H9 (cell line): ENCODE measurements at regions not wholly inside any gene's neighbourhood (a gene's known extent, or its start where the extent isn't known, plus 50 kb on each side); places are given as distances from the start of the nearest gene placed in this dataset.

Source experiments
- DNase-seq: peaks from one replicate; pipeline ENCODE4 v3.0.0-alpha.2; 2017
- H2AFZ ChIP-seq: one replicate; pipeline ENCODE4 v1.6.1; 2013; ENCODE audit warnings: mild to moderate bottlenecking, low read length, control low read depth, moderate library complexity
- H2AK5ac ChIP-seq: 2 replicates; pipeline ENCODE4 v1.6.1; 2013; ENCODE audit warnings: low read length, control low read depth, mixed read lengths; ENCODE audit not compliant: insufficient read length
- H2BK120ac ChIP-seq: one replicate; pipeline ENCODE4 v1.6.1; 2013; ENCODE audit warnings: low read depth, mild to moderate bottlenecking, low read length, control low read depth, inconsistent platforms; ENCODE audit not compliant: poor library complexity, severe bottlenecking
- H2BK12ac ChIP-seq: 2 replicates; pipeline ENCODE4 v1.6.1; 2013; ENCODE audit warnings: low read length, control low read depth, mixed read lengths, low read depth; ENCODE audit not compliant: insufficient read length
- H2BK15ac ChIP-seq: 2 replicates; pipeline ENCODE4 v1.6.1; 2013; ENCODE audit warnings: low read depth, low read length, control low read depth
- H2BK20ac ChIP-seq: one replicate; pipeline ENCODE4 v1.6.1; 2013; ENCODE audit warnings: low read depth, mild to moderate bottlenecking, low read length, control low read depth, inconsistent platforms; ENCODE audit not compliant: poor library complexity, severe bottlenecking
- H2BK5ac ChIP-seq: 2 replicates; pipeline ENCODE4 v1.6.1; 2013; ENCODE audit warnings: low read length, control low read depth, mixed read lengths; ENCODE audit not compliant: insufficient read length
- H3K14ac ChIP-seq: 2 replicates; pipeline ENCODE4 v1.6.1; 2013; ENCODE audit warnings: low read length, control low read depth; ENCODE audit not compliant: insufficient read depth
- H3K18ac ChIP-seq: 2 replicates; pipeline ENCODE4 v1.6.1; 2013; ENCODE audit warnings: low read depth, mild to moderate bottlenecking, mixed read lengths, low read length, control low read depth; ENCODE audit not compliant: insufficient read length
- H3K23ac ChIP-seq: 2 replicates; pipeline ENCODE4 v1.6.1; 2013; ENCODE audit warnings: low read length, control low read depth, mixed read lengths, low read depth; ENCODE audit not compliant: insufficient read length
- H3K23me2 ChIP-seq: 2 replicates; pipeline ENCODE4 v1.6.1; 2013; ENCODE audit warnings: low read depth, mild to moderate bottlenecking, mixed read lengths, low read length, control low read depth; ENCODE audit not compliant: insufficient read length, poor library complexity, severe bottlenecking
- H3K27ac ChIP-seq: 2 replicates; pipeline ENCODE4 v1.5.1; 2013; ENCODE audit warnings: low read length, control low read depth, mixed read lengths, low read depth; ENCODE audit not compliant: insufficient read length
- H3K27me3 ChIP-seq: 2 replicates; pipeline ENCODE4 v1.6.1; 2013; ENCODE audit warnings: low read length, control low read depth, inconsistent platforms; ENCODE audit not compliant: insufficient read depth
- H3K4ac ChIP-seq: 2 replicates; pipeline ENCODE4 v1.6.1; 2013; ENCODE audit warnings: low read depth, mild to moderate bottlenecking, control low read depth, inconsistent platforms, low read length, moderate library complexity
- H3K4me1 ChIP-seq: 2 replicates; pipeline ENCODE4 v1.6.1; 2013; ENCODE audit warnings: low read length, control low read depth, inconsistent platforms; ENCODE audit not compliant: insufficient read depth
- H3K4me2 ChIP-seq: 2 replicates; pipeline ENCODE4 v1.6.1; 2013; ENCODE audit warnings: low read length, control low read depth, mixed read lengths; ENCODE audit not compliant: insufficient read length, insufficient read depth
- H3K56ac ChIP-seq: 2 replicates; pipeline ENCODE4 v1.6.1; 2013; ENCODE audit warnings: low read depth, mild to moderate bottlenecking, mixed read lengths, low read length, control low read depth; ENCODE audit not compliant: insufficient read length
- H3K79me1 ChIP-seq: 2 replicates; pipeline ENCODE4 v1.6.1; 2013; ENCODE audit warnings: low read depth, mild to moderate bottlenecking, moderate library complexity, low read length, control low read depth, inconsistent platforms; ENCODE audit not compliant: insufficient read depth, poor library complexity, severe bottlenecking
- H3K79me2 ChIP-seq: 2 replicates; pipeline ENCODE4 v1.6.1; 2013; ENCODE audit warnings: low read length, control low read depth, inconsistent platforms; ENCODE audit not compliant: insufficient read depth
- H3K9ac ChIP-seq: 2 replicates; pipeline ENCODE4 v1.6.1; 2013; ENCODE audit warnings: low read length, control low read depth, mixed read lengths; ENCODE audit not compliant: insufficient read length; ENCODE audit errors: extremely low read depth
- H3K9me3 ChIP-seq: one replicate; pipeline ENCODE4 v1.6.1; 2013; ENCODE audit warnings: low read depth, low read length, inconsistent platforms; ENCODE audit not compliant: control insufficient read depth
- H3T11ph ChIP-seq: one replicate; pipeline ENCODE4 v1.6.1; 2013; ENCODE audit warnings: mild to moderate bottlenecking, low read length, control low read depth, inconsistent platforms
- H4K20me1 ChIP-seq: one replicate; pipeline ENCODE4 v1.6.1; 2013; ENCODE audit not compliant: control insufficient read depth, insufficient read length, insufficient read depth
- H4K5ac ChIP-seq: 2 replicates; pipeline ENCODE4 v1.6.1; 2013; ENCODE audit warnings: low read depth, mild to moderate bottlenecking, mixed read lengths, low read length, control low read depth; ENCODE audit not compliant: insufficient read length
- H4K8ac ChIP-seq: replicated peaks from 2 replicates; pipeline ENCODE4 v1.6.1; 2013; ENCODE audit warnings: low read length, control low read depth, mixed read lengths, low read depth; ENCODE audit not compliant: insufficient read length
- H4K91ac ChIP-seq: 2 replicates; pipeline ENCODE4 v1.6.1; 2013; ENCODE audit warnings: low read depth, mild to moderate bottlenecking, moderate library complexity, mixed read lengths, low read length, control low read depth; ENCODE audit not compliant: insufficient read length
- H3K27ac Mint-ChIP-seq, 3 experiments: 2 replicates in 2 of 3; 3 replicates in 1 of 3; pipeline ENCODE4 v1.8.0; 2020 to 2021; ENCODE audit warnings: mixed read lengths in 3 of 3, mild to moderate bottlenecking in 1 of 3, moderate library complexity in 1 of 3
- H3K27me3 Mint-ChIP-seq: 2 replicates; pipeline ENCODE4 v1.8.0; 2021; ENCODE audit warnings: low read depth, mild to moderate bottlenecking, moderate library complexity, mixed read lengths
- H3K36me3 Mint-ChIP-seq, 3 experiments: 2 replicates in 2 of 3; 3 replicates in 1 of 3; pipeline ENCODE4 v1.8.0; 2020 to 2021; ENCODE audit warnings: low read depth in 3 of 3, mixed read lengths in 3 of 3; ENCODE audit not compliant: insufficient read depth in 1 of 3
- H3K4me1 Mint-ChIP-seq, 2 experiments: 2 replicates each; pipeline ENCODE4 v1.8.0; 2020; ENCODE audit warnings: mixed read lengths in 2 of 2
- H3K4me3 Mint-ChIP-seq, 2 experiments: 2 replicates in 1 of 2; 3 replicates in 1 of 2; pipeline ENCODE4 v1.8.0; 2020 to 2021; ENCODE audit warnings: mild to moderate bottlenecking in 2 of 2, mixed read lengths in 2 of 2, moderate library complexity in 1 of 2
- H3K9me3 Mint-ChIP-seq, 2 experiments: 2 replicates in 1 of 2; 3 replicates in 1 of 2; pipeline ENCODE4 v1.8.0; 2020; ENCODE audit warnings: mild to moderate bottlenecking in 2 of 2, mixed read lengths in 2 of 2, moderate library complexity in 1 of 2
- WGBS: extraction: QIAGEN DNeasy Blood & Tissue Kit; methylation state at CpG from one replicate; pipeline ENCODE4 v1.1.7; 2013; ENCODE audit warnings: missing lambda C conversion rate, low lambda C conversion rate, mixed read lengths; ENCODE audit not compliant: insufficient read length; ENCODE audit errors: extremely low coverage; 5-methylcytosine and 5-hydroxymethylcytosine counted together
- TF ChIP-seq, protein P1 (sequence below): fragments of 200-600 bp; sonication (generic); conservative IDR thresholded peaks from 3 replicates; pipeline ENCODE4 v1.8.0; 2021; ENCODE audit warnings: antibody characterized with exemption, mild to moderate bottlenecking

DNA sequence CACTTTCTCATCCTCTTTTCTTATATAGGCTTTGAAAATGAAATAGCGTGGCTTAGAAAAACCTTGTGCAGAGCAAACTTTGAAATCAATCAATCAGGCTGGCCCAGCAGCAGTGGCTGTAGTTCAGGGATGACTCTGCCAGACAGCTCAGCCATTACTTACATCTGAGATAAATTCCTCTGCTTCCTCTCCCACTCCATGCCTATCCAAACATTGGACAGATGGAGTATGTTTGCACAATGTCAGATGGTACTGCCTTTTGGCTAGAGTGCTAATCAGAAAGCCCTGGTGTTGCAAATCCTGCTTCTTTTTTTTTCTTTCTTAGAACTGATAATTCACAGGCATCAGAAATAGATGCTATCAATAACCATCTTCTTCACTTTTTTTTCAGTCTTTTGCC, 1065.1 kb downstream of the AGBL1 start:
- H3K27me3 ChIP-seq = no peaks in the 10 kb centered on the region
- no peak overlapping the region for H4K5ac ChIP-seq
- TF ChIP-seq, protein P1, sequence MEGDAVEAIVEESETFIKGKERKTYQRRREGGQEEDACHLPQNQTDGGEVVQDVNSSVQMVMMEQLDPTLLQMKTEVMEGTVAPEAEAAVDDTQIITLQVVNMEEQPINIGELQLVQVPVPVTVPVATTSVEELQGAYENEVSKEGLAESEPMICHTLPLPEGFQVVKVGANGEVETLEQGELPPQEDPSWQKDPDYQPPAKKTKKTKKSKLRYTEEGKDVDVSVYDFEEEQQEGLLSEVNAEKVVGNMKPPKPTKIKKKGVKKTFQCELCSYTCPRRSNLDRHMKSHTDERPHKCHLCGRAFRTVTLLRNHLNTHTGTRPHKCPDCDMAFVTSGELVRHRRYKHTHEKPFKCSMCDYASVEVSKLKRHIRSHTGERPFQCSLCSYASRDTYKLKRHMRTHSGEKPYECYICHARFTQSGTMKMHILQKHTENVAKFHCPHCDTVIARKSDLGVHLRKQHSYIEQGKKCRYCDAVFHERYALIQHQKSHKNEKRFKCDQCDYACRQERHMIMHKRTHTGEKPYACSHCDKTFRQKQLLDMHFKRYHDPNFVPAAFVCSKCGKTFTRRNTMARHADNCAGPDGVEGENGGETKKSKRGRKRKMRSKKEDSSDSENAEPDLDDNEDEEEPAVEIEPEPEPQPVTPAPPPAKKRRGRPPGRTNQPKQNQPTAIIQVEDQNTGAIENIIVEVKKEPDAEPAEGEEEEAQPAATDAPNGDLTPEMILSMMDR = no peak
- no peak overlapping the region for H3K18ac ChIP-seq
- H2BK20ac ChIP-seq = no peak overlapping the region
- no peak overlapping the region for H3K27ac ChIP-seq
- Mint-ChIP-seq H3K36me3 (peaks cover 0 to 9% (median 5%) of the 10 kb centered on the region in 3 experiments; a peak in 5 of 7 replicates), H3K27ac (no peak overlapping the region), H3K9me3 (peaks cover 9 to 11% of the 10 kb centered on the region in 2 experiments; a peak in 3 of 5 replicates), H3K4me3 (no peak overlapping the region), H3K27me3 (no peaks in the 10 kb centered on the region), H3K4me1 (peaks cover 3 to 4% of the 10 kb centered on the region in 2 experiments)
- H3K14ac ChIP-seq = no peak overlapping the region
- H2AFZ ChIP-seq = no peak overlapping the region
- no peak overlapping the region for H4K91ac ChIP-seq
- no peaks in the 10 kb centered on the region for H3K4me1 ChIP-seq
- no peaks in the 10 kb centered on the region for H3K23me2 ChIP-seq
- H3T11ph ChIP-seq = no peak overlapping the region
- H2BK15ac ChIP-seq = no peak overlapping the region
- no peak overlapping the region for H3K9ac ChIP-seq
- H2BK5ac ChIP-seq = no peak overlapping the region
- H4K8ac ChIP-seq = no peak overlapping the region
- H4K20me1 ChIP-seq = no peaks in the 10 kb centered on the region
- no peak overlapping the region for H3K4me2 ChIP-seq
- no peak overlapping the region for H3K56ac ChIP-seq
- H2BK12ac ChIP-seq = no peak overlapping the region
- no peaks in the 10 kb centered on the region for H3K9me3 ChIP-seq
- DNase-seq = no peak
- H2AK5ac ChIP-seq = no peak overlapping the region
- H3K79me2 ChIP-seq = no peaks in the 10 kb centered on the region
- H3K79me1 ChIP-seq = no peaks in the 10 kb centered on the region
- no peak overlapping the region for H3K23ac ChIP-seq
- no peak overlapping the region for H2BK120ac ChIP-seq
- no CpG with 5 or more reads among the region's 1 CpG for WGBS
- H3K4ac ChIP-seq = no peak overlapping the region
